ENCODE measurements at regions not wholly inside any gene's neighbourhood (a gene's known extent, or its start where the extent isn't known, plus 50 kb on each side); places are given as distances from the start of the nearest gene placed in this dataset.
A peak's percentile ranks its signal among the peaks of the same experiment; 100 is the strongest.

DNA sequence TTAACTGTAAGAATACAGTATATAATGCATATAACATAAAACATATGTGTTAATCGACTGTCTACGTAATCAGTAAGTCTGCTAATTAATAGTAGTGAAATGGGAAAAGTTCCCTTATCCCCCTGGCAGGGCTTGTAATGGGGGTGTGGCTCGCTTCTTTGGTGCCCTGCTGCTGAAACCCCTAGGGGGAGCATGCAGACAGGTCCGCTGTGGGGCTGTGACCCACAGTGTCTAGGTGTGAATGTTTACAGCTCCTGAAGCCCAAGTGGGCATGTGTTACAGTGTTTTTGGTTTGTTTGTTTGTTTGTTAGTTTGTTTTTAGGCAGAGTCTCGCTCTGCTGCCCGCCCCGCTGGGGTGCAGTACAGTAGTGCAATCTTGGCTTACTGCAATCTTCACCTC lies 495.7 kb downstream of the SHISA9 start:
- BruUV-seq (replicated peaks), result no TSS peak
- Histone ChIP-seq H3K36me3 (replicated peaks in 1 of 2; ENCODE audit: control insufficient read depth in 1 of 2, insufficient read depth in 2 of 2, low read length in 2 of 2) (no peaks in the 10 kb centered on the region), H3K27ac (ENCODE audit: extremely low read length, insufficient read depth, low read length) (no peak overlapping the region), H3K27me3 (ENCODE audit: control insufficient read depth in 1 of 2, insufficient read depth in 2 of 2, low read length in 2 of 2) (0 out of 5 replicates have a peak, but pooled peaks cover 0 to 2% of the 10 kb centered on the region in 2 experiments), H4K20me1 (ENCODE audit: insufficient read depth, low read length) (no peaks in the 10 kb centered on the region), H3K4me2 (ENCODE audit: low read depth, low read length) (no peak overlapping the region), H3K4me3 (replicated peaks in 1 of 3; ENCODE audit: insufficient read depth in 1 of 3, low read depth in 2 of 3, low read length in 3 of 3) (no peak overlapping the region), H3K9me3 (ENCODE audit: low read length) (no peaks in the 10 kb centered on the region), H3K79me2 (ENCODE audit: insufficient read depth, low read length) (no peaks in the 10 kb centered on the region), H2AFZ (ENCODE audit: low read length) (no peak overlapping the region), H3K4me1 (ENCODE audit: insufficient read depth, low read length) (no peaks in the 10 kb centered on the region), H3K9ac (ENCODE audit: insufficient read depth, low read depth, low read length) (no peak overlapping the region)
- TF ChIP-seq ZSCAN9 (CRISPR knock-in tag; IDR thresholded peaks at IDR 0.05; ENCODE audit: borderline replicate concordance) (no peak), RBFOX2 (IDR thresholded peaks at IDR 0.05; ENCODE audit: low read depth, low read length) (no peak), RBAK (CRISPR knock-in tag; IDR thresholded peaks at IDR 0.05) (no peak), STAG1 (CRISPR knock-in tag; IDR thresholded peaks at IDR 0.05) (peak; percentile 25; the same call in 1 of the 2 replicates), ZMYM2 (CRISPR knock-in tag; IDR thresholded peaks at IDR 0.05) (no peak), CTCF (CRISPR knock-in tag; IDR thresholded peaks at IDR 0.05) (peak; percentile 26; the same call in 1 of the 2 replicates)
- peak; percentile 64; the same call in 2 of the 3 replicates for ATAC-seq
- FAIRE-seq, result no peak
- intact Hi-C loops (cut with micrococcal nuclease; ENCODE audit: unreplicated experiment) (no loop called here), in situ Hi-C loops (cut with HindIII; ENCODE audit: extremely low pct_ligation_motif_present, low pct_unique_long_range_greater_than_20kb) (no loop called here)
- no peak for DNase-seq (ENCODE audit: low spot score)
- WGBS (ENCODE audit: low lambda C conversion rate), result 29% methylated on average over 7 of the region's 7 CpGs
- ChIA-PET CTCF (ENCODE audit: low intra/inter-chr PET ratio, low total read pairs) (no interaction called here), POLR2A (no interaction called here)

- H2AFZ ChIP-seq (ENCODE audit: low read length), result no peak overlapping the region
- no peak overlapping the region for H3K9ac ChIP-seq (ENCODE audit: insufficient read depth, low read depth, low read length)
- no peak overlapping the region for H3K27ac ChIP-seq (ENCODE audit: extremely low read length, insufficient read depth, low read length)
- BruUV-seq (replicated peaks), result no TSS peak
- no peaks in the 10 kb centered on the region for H3K27me3 ChIP-seq (ENCODE audit: control insufficient read depth in 1 of 2, insufficient read depth in 2 of 2, low read length in 2 of 2)
- no peaks in the 10 kb centered on the region for H3K79me2 ChIP-seq (ENCODE audit: insufficient read depth, low read length)
- H3K36me3 ChIP-seq (replicated peaks in 1 of 2; ENCODE audit: control insufficient read depth in 1 of 2, insufficient read depth in 2 of 2, low read length in 2 of 2), result no peaks in the 10 kb centered on the region
- H3K4me2 ChIP-seq (ENCODE audit: low read depth, low read length), result no peak overlapping the region
- DNase-seq (ENCODE audit: low spot score), result no peak
- ChIA-PET CTCF (ENCODE audit: low intra/inter-chr PET ratio, low total read pairs) (no interaction called here), POLR2A (no interaction called here)
- ATAC-seq, result no peak
- in situ Hi-C loops (cut with HindIII; ENCODE audit: extremely low pct_ligation_motif_present, low pct_unique_long_range_greater_than_20kb) (no loop called here), intact Hi-C loops (cut with micrococcal nuclease; ENCODE audit: unreplicated experiment) (no loop called here)
- FAIRE-seq, result no peak
- WGBS (ENCODE audit: low lambda C conversion rate), result 46% methylated on average over 4 of the region's 4 CpGs
- H3K4me1 ChIP-seq (ENCODE audit: insufficient read depth, low read length), result no peaks in the 10 kb centered on the region
- no peak overlapping the region for H3K4me3 ChIP-seq (replicated peaks in 1 of 3; ENCODE audit: insufficient read depth in 1 of 3, low read depth in 2 of 3, low read length in 3 of 3)
- no peak for TF ChIP-seq TCF7 (IDR thresholded peaks at IDR 0.05; ENCODE audit: low read depth)
- no peak for TF ChIP-seq TEAD3 (CRISPR knock-in tag; optimal IDR thresholded peaks at IDR 0.05; ENCODE audit: borderline replicate concordance)
- no peak for TF ChIP-seq ZNF335 (CRISPR knock-in tag; IDR thresholded peaks at IDR 0.05)
- TF ChIP-seq ZMYM3 (CRISPR knock-in tag; IDR thresholded peaks at IDR 0.05), result no peak
- no peak for TF ChIP-seq REPIN1 (CRISPR knock-in tag; IDR thresholded peaks at IDR 0.05; ENCODE audit: borderline replicate concordance, low read depth)
- no peak for TF ChIP-seq HOXA5 (CRISPR knock-in tag; IDR thresholded peaks at IDR 0.05)
- H4K20me1 ChIP-seq (ENCODE audit: insufficient read depth, low read length), result no peaks in the 10 kb centered on the region
- H3K9me3 ChIP-seq (ENCODE audit: low read length), result no peaks in the 10 kb centered on the region
These were observed 500.2 kb downstream of the SHISA9 start for GRCh38 chr16:13401641-13402040.
